HG03280 (cell line): ENCODE measurements at regions not wholly inside any gene's neighbourhood (a gene's known extent, or its start where the extent isn't known, plus 50 kb on each side); places are given as distances from the start of the nearest gene placed in this dataset.

Source experiments
- ATAC-seq: cut with Tn5 transposase; IDR thresholded peaks from one replicate; pipeline ENCODE4 v1.9.1; 2021; ENCODE audit warnings: mild to moderate bottlenecking, moderate library complexity; ENCODE audit not compliant: unreplicated experiment

GRCh38 chr10:130750441-130750840 is 561.1 kb downstream of the TCERG1L start:
- ATAC-seq: no peak

GRCh38 chr10:130751106-130751840 is 560.2 kb downstream of the TCERG1L start:
- ATAC-seq: no peak

- ATAC-seq: no peak
Observed at GRCh38 chr10:130751851-130752250, 559.7 kb downstream of the TCERG1L start.

GRCh38 chr10:130756651-130757050 is 554.9 kb downstream of the TCERG1L start:
- no peak for ATAC-seq

GRCh38 chr10:130757271-130757670 is 554.2 kb downstream of the TCERG1L start:
- no peak for ATAC-seq

- no peak for ATAC-seq
Observed at GRCh38 chr10:130757821-130758489, 553.6 kb downstream of the TCERG1L start.

- no peak for ATAC-seq
Observed at GRCh38 chr10:130758529-130758928, 553.0 kb downstream of the TCERG1L start.

GRCh38 chr10:130761032-130761575 is 550.4 kb downstream of the TCERG1L start:
- no peak for ATAC-seq

- no peak for ATAC-seq
Observed at GRCh38 chr10:130761788-130762301, 549.7 kb downstream of the TCERG1L start.

- ATAC-seq: no peak
Observed at GRCh38 chr10:130762491-130762890, 549.0 kb downstream of the TCERG1L start.

- ATAC-seq: no peak
Observed at GRCh38 chr10:130763071-130763470, 548.5 kb downstream of the TCERG1L start.

GRCh38 chr10:130763491-130763890 is 548.0 kb downstream of the TCERG1L start:
- no peak for ATAC-seq

GRCh38 chr10:130764651-130765050 is 546.9 kb downstream of the TCERG1L start:
- no peak for ATAC-seq

GRCh38 chr10:130766071-130766470 is 545.5 kb downstream of the TCERG1L start:
- no peak for ATAC-seq

GRCh38 chr10:130767116-130767730 is 544.3 kb downstream of the TCERG1L start:
- ATAC-seq: no peak

- no peak for ATAC-seq
Observed at GRCh38 chr10:130769146-130770017, 542.1 kb downstream of the TCERG1L start.

GRCh38 chr10:130770018-130770630 is 541.4 kb downstream of the TCERG1L start:
- no peak for ATAC-seq

GRCh38 chr10:130771491-130771946 is 540.0 kb downstream of the TCERG1L start:
- ATAC-seq: no peak

GRCh38 chr10:130772056-130772455 is 539.5 kb downstream of the TCERG1L start:
- no peak for ATAC-seq

GRCh38 chr10:130772676-130773075 is 538.8 kb downstream of the TCERG1L start:
- no peak for ATAC-seq
